ENCODE measurements at regions not wholly inside any gene's neighbourhood (a gene's known extent, or its start where the extent isn't known, plus 50 kb on each side); places are given as distances from the start of the nearest gene placed in this dataset.

DNA sequence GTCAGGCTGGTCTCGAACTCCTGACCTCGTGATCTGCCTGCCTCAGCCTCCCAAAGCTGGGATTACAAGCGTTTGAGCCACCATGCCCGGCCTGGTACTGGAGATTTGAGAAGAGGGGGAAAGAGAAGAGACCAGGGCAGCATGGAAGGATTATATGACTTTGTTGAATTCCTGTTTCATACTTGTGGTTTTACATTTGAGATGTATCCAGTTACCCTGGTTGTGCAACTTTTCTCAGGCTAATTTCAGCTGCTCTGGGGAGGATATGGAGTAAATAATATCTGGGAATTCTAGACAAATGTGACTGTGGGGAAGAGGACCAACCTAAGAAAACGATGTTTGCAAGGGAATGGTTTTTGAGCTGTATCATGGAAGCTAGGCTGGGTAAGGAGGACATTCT, 89.5 kb upstream of the GREM2 start:
- Histone ChIP-seq H3K36me3 (no peaks in the 10 kb centered on the region), H3K4me1 (no peaks in the 10 kb centered on the region), H3K27me3 (no peaks in the 10 kb centered on the region), H3K4me3 (no peak overlapping the region), H3K9me3 (no peaks in the 10 kb centered on the region), H3K27ac (no peak overlapping the region)
- intact Hi-C loops (cut with DNase I), result no loop called here
- no peak for TF ChIP-seq POLR2A (IDR thresholded peaks at IDR 0.05)
- no peak for TF ChIP-seq POLR2AphosphoS5 (IDR thresholded peaks at IDR 0.05; ENCODE audit: insufficient read depth in 1 of 2, low read depth in 1 of 2)
- TF ChIP-seq CTCF (IDR thresholded peaks at IDR 0.05), result no peak
- no peak for DNase-seq (ENCODE audit: extremely low spot score in 2 of 2)

GRCh38 chr1:240695416-240695815, 83.5 kb upstream of the GREM2 start:
- TF ChIP-seq POLR2A (IDR thresholded peaks at IDR 0.05), result no peak
- TF ChIP-seq CTCF (IDR thresholded peaks at IDR 0.05), result no peak
- no peak for TF ChIP-seq POLR2AphosphoS5 (IDR thresholded peaks at IDR 0.05; ENCODE audit: insufficient read depth in 1 of 2, low read depth in 1 of 2)
- no peaks in the 10 kb centered on the region for H3K27me3 ChIP-seq
- no peak overlapping the region for H3K27ac ChIP-seq
- H3K4me1 ChIP-seq, result no peaks in the 10 kb centered on the region
- H3K4me3 ChIP-seq, result no peak overlapping the region
- intact Hi-C loops (cut with DNase I), result no loop called here
- H3K36me3 ChIP-seq, result no peaks in the 10 kb centered on the region
- H3K9me3 ChIP-seq, result no peaks in the 10 kb centered on the region
- DNase-seq (ENCODE audit: extremely low spot score in 2 of 2), result no peak

- intact Hi-C loops (cut with DNase I), result no loop called here
- H3K4me1 ChIP-seq, result no peaks in the 10 kb centered on the region
Measured at GRCh38 chr1:240693844-240694243, 81.9 kb upstream of the GREM2 start.

GRCh38 chr1:240693036-240693435, 81.1 kb upstream of the GREM2 start:
- DNase-seq (ENCODE audit: extremely low spot score in 2 of 2), result no peak
- Histone ChIP-seq H3K4me3 (no peak overlapping the region), H3K27me3 (no peaks in the 10 kb centered on the region), H3K27ac (no peak overlapping the region), H3K36me3 (no peaks in the 10 kb centered on the region), H3K9me3 (no peaks in the 10 kb centered on the region), H3K4me1 (no peaks in the 10 kb centered on the region)
- intact Hi-C loops (cut with DNase I), result no loop called here
- TF ChIP-seq POLR2AphosphoS5 (IDR thresholded peaks at IDR 0.05; ENCODE audit: insufficient read depth in 1 of 2, low read depth in 1 of 2) (no peak), CTCF (IDR thresholded peaks at IDR 0.05) (no peak)

More at GRCh38 chr1:240693844-240694243, 81.9 kb upstream of the GREM2 start:
- Histone ChIP-seq H3K36me3 (no peaks in the 10 kb centered on the region), H3K27me3 (no peaks in the 10 kb centered on the region), H3K27ac (no peak overlapping the region), H3K4me3 (no peak overlapping the region), H3K9me3 (no peaks in the 10 kb centered on the region)
- TF ChIP-seq POLR2AphosphoS5 (IDR thresholded peaks at IDR 0.05; ENCODE audit: insufficient read depth in 1 of 2, low read depth in 1 of 2) (no peak), POLR2A (IDR thresholded peaks at IDR 0.05) (no peak), CTCF (IDR thresholded peaks at IDR 0.05) (no peak)
- no peak for DNase-seq (ENCODE audit: extremely low spot score in 2 of 2)

- intact Hi-C loops (cut with DNase I), result no loop called here
- Histone ChIP-seq H3K27ac (no peak overlapping the region), H3K36me3 (no peaks in the 10 kb centered on the region)
Measured at GRCh38 chr1:240691909-240692705, 80.2 kb upstream of the GREM2 start.

More at GRCh38 chr1:240691909-240692705, 80.2 kb upstream of the GREM2 start:
- H3K4me1 ChIP-seq, result no peaks in the 10 kb centered on the region
- no peaks in the 10 kb centered on the region for H3K27me3 ChIP-seq
- H3K9me3 ChIP-seq, result no peaks in the 10 kb centered on the region
- H3K4me3 ChIP-seq, result no peak overlapping the region
- no peak for DNase-seq (ENCODE audit: extremely low spot score in 2 of 2)
- TF ChIP-seq CTCF (IDR thresholded peaks at IDR 0.05) (peak in 1 of 3 experiments; percentile 33), POLR2A (IDR thresholded peaks at IDR 0.05) (no peak), POLR2AphosphoS5 (IDR thresholded peaks at IDR 0.05; ENCODE audit: insufficient read depth in 1 of 2, low read depth in 1 of 2) (no peak)

Data from vagina (tissue), 2 donors.